K562 (cell line): ENCODE measurements at regions not wholly inside any gene's neighbourhood (a gene's known extent, or its start where the extent isn't known, plus 50 kb on each side); places are given as distances from the start of the nearest gene placed in this dataset.

Experiments used
- ATAC-seq: fragments of 200-7000 bp; cut with Tn5 transposase; 3 replicates; pipeline ENCODE4 v1.9.1; 2020; ENCODE audit warnings: moderate library complexity
- BruUV-seq: library from RNA; stranded (reverse); fragments of 400-500 nt; replicated peaks from 2 replicates; lab custom pipeline; 2021; lab: Mats Ljungman, UMichigan
- CTCF ChIA-PET: fragments of 300-600 bp; formaldehyde crosslinking; extraction: SDS; loops from one replicate; lab custom pipeline; 2021; ENCODE audit warnings: low intra/inter-chr PET ratio; lab: Yijun Ruan, JAX
- POLR2A ChIA-PET: fragments of 300-600, 350-650 bp; sonication (Branson Sonifier 250); formaldehyde crosslinking; extraction: SDS; loops from one replicate; lab custom pipeline; 2021; ENCODE audit warnings: antibody characterized with exemption, inconsistent platforms; lab: Yijun Ruan, JAX
- DNase-seq, 4 experiments: peaks; one replicate each; pipeline versions ENCODE4 v3.0.0 to v3.0.0-alpha.2; 2011 to 2018; ENCODE audit warnings: low spot score in 3 of 4, mixed read lengths in 3 of 4; ENCODE audit errors: extremely low read depth in 1 of 4
- FAIRE-seq: peaks from 2 replicates; lab custom pipeline; 2011; peaks lifted over from hg19 to GRCh38; lab: Jason Lieb, UNC
- H2AFZ ChIP-seq: 2 replicates; pipeline ENCODE4 v1.6.0; 2011; ENCODE audit warnings: low read depth, low read length, control low read depth, inconsistent platforms
- H3K27ac ChIP-seq: fragments of 200-600 bp; 3 replicates; pipeline ENCODE4 v1.8.0; 2011; ENCODE audit warnings: low read depth, mild to moderate bottlenecking, control low read depth, inconsistent platforms, low read length, moderate library complexity, mixed read lengths; ENCODE audit errors: extremely low read depth
- H3K27me3 ChIP-seq, 2 experiments: fragments of 300-600 bp in 1 of 2; 2 replicates in 1 of 2; 3 replicates in 1 of 2; pipeline versions ENCODE4 v1.6.0 to v1.8.0; 2011; ENCODE audit warnings: inconsistent platforms in 2 of 2, low read length in 2 of 2, mild to moderate bottlenecking in 1 of 2, mixed read lengths in 1 of 2, moderate library complexity in 1 of 2; ENCODE audit not compliant: control insufficient read depth in 2 of 2, insufficient read depth in 2 of 2
- H3K36me3 ChIP-seq: fragments of 300-600 bp; 3 replicates; pipeline ENCODE4 v1.8.0; 2011; ENCODE audit warnings: mild to moderate bottlenecking, low read length, inconsistent platforms; ENCODE audit not compliant: control insufficient read depth, insufficient read depth
- H3K4me1 ChIP-seq, 2 experiments: fragments of 200-600 bp in 1 of 2; replicated peaks in 1 of 2; 2 replicates in 1 of 2; 3 replicates in 1 of 2; pipeline versions ENCODE4 v1.5.1 to v1.8.0; 2011; ENCODE audit warnings: inconsistent platforms in 2 of 2, low read length in 2 of 2, mild to moderate bottlenecking in 1 of 2, mixed read lengths in 1 of 2, moderate library complexity in 1 of 2; ENCODE audit not compliant: control insufficient read depth in 2 of 2, insufficient read depth in 2 of 2
- H3K4me2 ChIP-seq: 2 replicates; pipeline ENCODE4 v1.6.1; 2011; ENCODE audit warnings: low read length, control low read depth, inconsistent platforms, mixed read lengths; ENCODE audit not compliant: insufficient read depth
- H3K4me3 ChIP-seq: fragments of 200-600 bp; sonication (generic), shearing (Covaris generic); 2 replicates; pipeline ENCODE4 v1.5.1; 2016; ENCODE audit warnings: control low read depth, inconsistent platforms
- H3K79me2 ChIP-seq: fragments of 200-600 bp; 3 replicates; pipeline ENCODE4 v1.8.0; 2011; ENCODE audit warnings: low read length, inconsistent platforms; ENCODE audit not compliant: control insufficient read depth, insufficient read depth
- H3K9ac ChIP-seq, 2 experiments: 2 replicates each; pipeline versions ENCODE4 v1.6.0 to v1.6.1; 2011; ENCODE audit warnings: low read depth in 2 of 2, low read length in 2 of 2, control low read depth in 1 of 2, inconsistent platforms in 1 of 2, mild to moderate bottlenecking in 1 of 2, mixed read lengths in 1 of 2; ENCODE audit not compliant: insufficient read depth in 1 of 2
- H3K9me1 ChIP-seq: one replicate; pipeline ENCODE4 v1.6.0; 2011; ENCODE audit warnings: inconsistent platforms, mild to moderate bottlenecking, low read length, moderate library complexity; ENCODE audit not compliant: control insufficient read depth, insufficient read depth
- H3K9me3 ChIP-seq: replicated peaks from 2 replicates; pipeline ENCODE4 v1.5.1; 2011; ENCODE audit warnings: low read depth, low read length, inconsistent platforms; ENCODE audit not compliant: control insufficient read depth, insufficient read depth
- H4K20me1 ChIP-seq: replicated peaks from 2 replicates; pipeline ENCODE4 v1.6.1; 2011; ENCODE audit warnings: low read length, inconsistent platforms, mixed read lengths; ENCODE audit not compliant: control insufficient read depth, insufficient read depth
- CREB5 ChIP-seq: fragments of 250-450 bp; sonication (Bioruptor Pico); IDR thresholded peaks from 2 replicates; pipeline ENCODE4 v1.5.0; 2020; ENCODE audit warnings: mild to moderate bottlenecking
- ESRRB ChIP-seq: fragments of 250-450 bp; sonication (Bioruptor Pico); IDR thresholded peaks from 2 replicates; pipeline ENCODE4 v1.5.0; 2020; ENCODE audit warnings: mild to moderate bottlenecking, moderate library complexity, borderline replicate concordance
- MED1 ChIP-seq: sonication (generic); formaldehyde crosslinking; IDR thresholded peaks from 2 replicates; pipeline ENCODE4 v1.8.1; 2023; ENCODE audit warnings: missing genetic modification reagents, borderline replicate concordance
- NFATC3 ChIP-seq: fragments of 450-650 bp; IDR thresholded peaks from 2 replicates; pipeline ENCODE4 v1.6.1; 2017; ENCODE audit warnings: mild to moderate bottlenecking
- RBM14 ChIP-seq: fragments of 200-400 bp; formaldehyde crosslinking; IDR thresholded peaks from 2 replicates; pipeline ENCODE4 v1.6.1; 2018; ENCODE audit warnings: low read depth, mild to moderate bottlenecking, low read length, moderate library complexity, borderline replicate concordance; ENCODE audit not compliant: insufficient read depth
- RBM39 ChIP-seq: fragments of 200-400 bp; formaldehyde crosslinking; optimal IDR thresholded peaks from 2 replicates; pipeline ENCODE3; 2018; ENCODE audit warnings: low read depth, low read length
- SIN3B ChIP-seq: fragments of 450-650 bp; IDR thresholded peaks from 2 replicates; pipeline ENCODE4 v1.6.1; 2017; ENCODE audit warnings: low read depth, mild to moderate bottlenecking, moderate library complexity
- SRSF7 ChIP-seq: fragments of 200-400 bp; formaldehyde crosslinking; optimal IDR thresholded peaks from 2 replicates; pipeline ENCODE3; 2017; ENCODE audit warnings: mild to moderate bottlenecking, low read depth, low read length
- SRSF9 ChIP-seq: fragments of 200-400 bp; formaldehyde crosslinking; IDR thresholded peaks from 2 replicates; pipeline ENCODE4 v1.6.1; 2017; ENCODE audit warnings: low read depth, low read length, borderline replicate concordance
- ZNF436 ChIP-seq: fragments of 250-450, 450-650 bp; sonication (Bioruptor Pico); formaldehyde crosslinking; IDR thresholded peaks from 2 replicates; pipeline ENCODE4 v1.7.0; 2020; ENCODE audit warnings: mild to moderate bottlenecking
- WGBS: fragments of 100-300 bp; shearing (Covaris generic); methylation state at CpG from one replicate; pipeline ENCODE4 v1.1.6; 2016; ENCODE audit warnings: low coverage, mixed read lengths; ENCODE audit not compliant: insufficient coverage; ENCODE audit errors: missing lambda C conversion rate; 5-methylcytosine and 5-hydroxymethylcytosine counted together
- in situ Hi-C: fragments of 300-500 bp; cut with MboI; formaldehyde crosslinking; loops from 4 replicates; pipeline ENCODE4 v1.15.0; 2018; ENCODE audit warnings: inconsistent platforms, mixed read lengths
- intact Hi-C: fragments of 100-400 bp; cut with micrococcal nuclease; formaldehyde crosslinking; loops from 2 replicates; pipeline ENCODE4 v1.14.2; 2022
- TF ChIP-seq, protein P1 (sequence below): sonication (generic); formaldehyde crosslinking; IDR thresholded peaks from 2 replicates; pipeline ENCODE4 v1.9.0; 2022; ENCODE audit warnings: mild to moderate bottlenecking, missing genetic modification reagents

DNA sequence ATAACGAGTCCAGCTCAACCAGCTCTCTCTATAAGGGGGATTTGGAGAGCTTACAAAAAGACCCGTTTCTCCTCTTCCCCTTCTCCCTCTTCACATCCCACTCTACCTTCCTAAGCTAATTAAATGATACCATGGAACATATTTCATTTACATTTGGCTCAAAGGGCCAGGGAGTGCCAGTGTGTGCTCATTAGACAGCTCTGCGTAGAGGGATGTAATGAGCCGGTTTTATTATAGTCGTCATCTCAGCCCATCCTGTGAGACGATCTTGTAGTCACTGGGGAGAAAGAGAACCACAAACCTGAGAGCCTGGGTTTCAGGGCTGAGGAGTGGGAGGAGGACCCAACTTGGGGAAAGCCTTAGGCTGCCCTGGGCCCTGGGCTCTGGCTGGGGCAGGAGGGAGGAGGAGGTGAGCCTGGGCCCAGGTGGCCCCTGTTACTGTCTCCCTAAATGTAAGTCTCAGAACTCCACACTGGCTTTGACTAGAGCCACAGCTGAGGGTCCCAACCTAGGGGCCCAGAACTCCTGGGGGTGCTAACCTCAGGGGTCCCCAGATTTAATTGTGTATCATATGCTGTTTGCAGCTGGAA, 354.6 kb downstream of the MATN1 start (continued):
- TF ChIP-seq SIN3B (no peak), RBM39 (no peak), MED1 (CRISPR knock-in tag) (no peak)
- TF ChIP-seq, all 486 proteins: peak for 0

GRCh38 chr1:30366911-30367310, 356.5 kb downstream of the MATN1 start:
- CTCF ChIA-PET: no interaction called here
- WGBS: 2% methylated on average over 5 of the region's 5 CpGs
- H2AFZ ChIP-seq: no peak overlapping the region
- no peak overlapping the region for H3K9ac ChIP-seq
- H3K27me3 ChIP-seq: peaks cover 0 to 16% of the 10 kb centered on the region in 2 experiments; a peak in 2 of 5 replicates
- no peaks in the 10 kb centered on the region for H4K20me1 ChIP-seq
- POLR2A ChIA-PET: no interaction called here
- no peaks in the 10 kb centered on the region for H3K4me1 ChIP-seq
- no peaks in the 10 kb centered on the region for H3K36me3 ChIP-seq
- H3K79me2 ChIP-seq: no peaks in the 10 kb centered on the region
- no peaks in the 10 kb centered on the region for H3K9me3 ChIP-seq
- FAIRE-seq (no peak), ATAC-seq (peak; percentile 59; the same call in 1 of the 3 replicates), DNase-seq (peak in 3 of 4 experiments; percentile 27 to 31 (median 27))
- no TSS peak for BruUV-seq
- TF ChIP-seq NFATC3 (no peak), ESRRB (CRISPR knock-in tag) (no peak), SRSF9 (no peak), SRSF7 (no peak), RBM14 (no peak), ZNF436 (CRISPR knock-in tag) (no peak), CREB5 (CRISPR knock-in tag) (no peak)
- TF ChIP-seq, protein P1, sequence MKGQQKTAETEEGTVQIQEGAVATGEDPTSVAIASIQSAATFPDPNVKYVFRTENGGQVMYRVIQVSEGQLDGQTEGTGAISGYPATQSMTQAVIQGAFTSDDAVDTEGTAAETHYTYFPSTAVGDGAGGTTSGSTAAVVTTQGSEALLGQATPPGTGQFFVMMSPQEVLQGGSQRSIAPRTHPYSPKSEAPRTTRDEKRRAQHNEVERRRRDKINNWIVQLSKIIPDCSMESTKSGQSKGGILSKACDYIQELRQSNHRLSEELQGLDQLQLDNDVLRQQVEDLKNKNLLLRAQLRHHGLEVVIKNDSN (CRISPR knock-in tag): peak; percentile 36; the same call in 1 of the 2 replicates
- no peak overlapping the region for H3K4me2 ChIP-seq
- no peak overlapping the region for H3K27ac ChIP-seq
- no peaks in the 10 kb centered on the region for H3K9me1 ChIP-seq
- H3K4me3 ChIP-seq: no peak overlapping the region
- in situ Hi-C loops (no loop called here), intact Hi-C loops (no loop called here)
